DND-41 (cell line): ENCODE measurements at regions not wholly inside any gene's neighbourhood (a gene's known extent, or its start where the extent isn't known, plus 50 kb on each side); places are given as distances from the start of the nearest gene placed in this dataset.

ENCODE experiments used
- ATAC-seq: fragments of 200-7000 bp; cut with Tn5 transposase; 3 replicates; pipeline ENCODE4 v1.9.1; 2021; ENCODE audit warnings: low read depth; ENCODE audit not compliant: insufficient read depth
- DNase-seq: peaks from one replicate; pipeline ENCODE4 v3.0.0-alpha.2; 2020
- H2AFZ ChIP-seq: 2 replicates; pipeline ENCODE4 v1.6.0; 2012; ENCODE audit warnings: low read depth, low read length
- H3K27ac ChIP-seq: 2 replicates; pipeline ENCODE4 v1.5.1; 2012; ENCODE audit warnings: low read length, inconsistent platforms
- H3K27me3 ChIP-seq: fragments of 200-600 bp; sonication (generic); 2 replicates; pipeline ENCODE4 v1.6.0; 2012; ENCODE audit warnings: low read length, mild to moderate bottlenecking, inconsistent platforms; ENCODE audit not compliant: insufficient read depth, poor library complexity
- H3K36me3 ChIP-seq: 2 replicates; pipeline ENCODE4 v1.5.1; 2012; ENCODE audit warnings: low read length, inconsistent platforms; ENCODE audit not compliant: insufficient read depth
- H3K4me1 ChIP-seq: 2 replicates; pipeline ENCODE4 v1.5.1; 2012; ENCODE audit warnings: mild to moderate bottlenecking, low read length; ENCODE audit not compliant: insufficient read depth
- H3K4me2 ChIP-seq: 2 replicates; pipeline ENCODE4 v1.6.0; 2012; ENCODE audit warnings: mild to moderate bottlenecking, moderate library complexity, low read length, inconsistent platforms; ENCODE audit not compliant: insufficient read depth
- H3K4me3 ChIP-seq, 2 experiments: fragments of 200-600 bp in 1 of 2; shearing (Covaris generic) in 1 of 2; 2 replicates each; pipeline ENCODE4 v1.5.1; 2012 to 2016; ENCODE audit warnings: inconsistent platforms in 2 of 2, low read length in 2 of 2, mild to moderate bottlenecking in 2 of 2, low read depth in 1 of 2, moderate library complexity in 1 of 2
- H3K79me2 ChIP-seq: 2 replicates; pipeline ENCODE4 v1.6.0; 2012; ENCODE audit warnings: low read length, inconsistent platforms; ENCODE audit not compliant: insufficient read depth
- H3K9ac ChIP-seq: 2 replicates; pipeline ENCODE4 v1.6.0; 2012; ENCODE audit warnings: low read depth, mild to moderate bottlenecking, inconsistent platforms, low read length, moderate library complexity
- H3K9me3 ChIP-seq: 2 replicates; pipeline ENCODE4 v1.5.1; 2012; ENCODE audit warnings: low read length, moderate library complexity, mild to moderate bottlenecking, inconsistent platforms; ENCODE audit not compliant: insufficient read depth, severe bottlenecking
- H4K20me1 ChIP-seq: 2 replicates; pipeline ENCODE4 v1.6.0; 2012; ENCODE audit warnings: low read length; ENCODE audit not compliant: insufficient read depth
- EZH2 ChIP-seq: IDR thresholded peaks from 3 replicates; pipeline ENCODE4 v1.6.1; 2012; ENCODE audit warnings: borderline replicate concordance, low read depth, mild to moderate bottlenecking, moderate library complexity, low read length, inconsistent platforms; ENCODE audit not compliant: severe bottlenecking
- TF ChIP-seq, protein P1 (sequence below): IDR thresholded peaks from 2 replicates; pipeline ENCODE4 v1.5.1; 2012; ENCODE audit warnings: borderline replicate concordance, low read length, moderate library complexity, mild to moderate bottlenecking; ENCODE audit not compliant: poor library complexity, severe bottlenecking; ENCODE audit errors: extremely low read depth

DNA sequence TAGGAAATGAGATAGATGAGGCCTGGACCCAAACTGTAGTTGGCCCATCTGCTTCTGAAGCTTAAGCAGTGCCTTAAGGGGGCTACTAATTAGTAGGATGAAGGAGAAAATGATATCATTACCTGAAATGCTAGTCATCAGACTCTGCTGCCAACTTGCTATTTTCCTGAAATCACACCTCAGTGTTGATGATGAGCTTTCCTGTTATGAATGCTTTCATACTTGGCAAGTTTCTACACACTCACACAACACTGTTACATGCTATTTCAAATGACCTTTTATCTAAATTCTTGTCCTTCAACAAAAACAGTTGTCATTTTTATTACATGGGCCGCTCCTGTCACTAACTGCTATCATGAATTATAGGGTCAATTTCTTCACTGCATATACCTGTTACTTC lies 416.0 kb downstream of the PRDM5 start:
- DNase-seq, result no peak

DNA sequence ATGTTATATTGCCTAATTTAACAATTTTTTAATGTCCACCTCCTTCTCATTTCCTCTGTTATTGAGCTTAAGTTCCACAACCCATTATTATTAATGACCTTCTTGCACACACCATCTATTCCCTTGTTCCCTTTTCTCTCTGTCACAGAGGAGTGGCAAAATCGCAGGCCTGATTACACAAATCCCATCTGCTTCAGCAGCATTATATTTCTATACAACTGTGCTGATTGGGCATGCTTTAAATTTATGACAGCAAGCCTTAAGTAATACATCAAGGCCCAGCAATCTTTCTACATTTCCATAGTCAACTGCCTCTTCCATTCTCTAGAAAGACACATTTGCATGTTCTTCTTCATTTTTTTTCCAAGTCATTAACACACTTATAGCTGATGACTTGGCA lies 423.8 kb downstream of the PRDM5 start:
- H4K20me1 ChIP-seq, result no peaks in the 10 kb centered on the region
- TF ChIP-seq, protein P1, sequence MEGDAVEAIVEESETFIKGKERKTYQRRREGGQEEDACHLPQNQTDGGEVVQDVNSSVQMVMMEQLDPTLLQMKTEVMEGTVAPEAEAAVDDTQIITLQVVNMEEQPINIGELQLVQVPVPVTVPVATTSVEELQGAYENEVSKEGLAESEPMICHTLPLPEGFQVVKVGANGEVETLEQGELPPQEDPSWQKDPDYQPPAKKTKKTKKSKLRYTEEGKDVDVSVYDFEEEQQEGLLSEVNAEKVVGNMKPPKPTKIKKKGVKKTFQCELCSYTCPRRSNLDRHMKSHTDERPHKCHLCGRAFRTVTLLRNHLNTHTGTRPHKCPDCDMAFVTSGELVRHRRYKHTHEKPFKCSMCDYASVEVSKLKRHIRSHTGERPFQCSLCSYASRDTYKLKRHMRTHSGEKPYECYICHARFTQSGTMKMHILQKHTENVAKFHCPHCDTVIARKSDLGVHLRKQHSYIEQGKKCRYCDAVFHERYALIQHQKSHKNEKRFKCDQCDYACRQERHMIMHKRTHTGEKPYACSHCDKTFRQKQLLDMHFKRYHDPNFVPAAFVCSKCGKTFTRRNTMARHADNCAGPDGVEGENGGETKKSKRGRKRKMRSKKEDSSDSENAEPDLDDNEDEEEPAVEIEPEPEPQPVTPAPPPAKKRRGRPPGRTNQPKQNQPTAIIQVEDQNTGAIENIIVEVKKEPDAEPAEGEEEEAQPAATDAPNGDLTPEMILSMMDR, result no peak
- no peak for TF ChIP-seq EZH2

More for the DNA sequence above, 416.0 kb downstream of the PRDM5 start:
- no peaks in the 10 kb centered on the region for H4K20me1 ChIP-seq
- no peaks in the 10 kb centered on the region for H3K79me2 ChIP-seq
- H3K4me1 ChIP-seq, result no peaks in the 10 kb centered on the region
- H3K9me3 ChIP-seq, result no peaks in the 10 kb centered on the region
- H3K9ac ChIP-seq, result no peak overlapping the region
- no peak for TF ChIP-seq EZH2
- TF ChIP-seq, protein P1, result no peak
- H3K27ac ChIP-seq, result no peak overlapping the region
- H3K4me3 ChIP-seq, result no peak overlapping the region
- no peak for ATAC-seq
- H2AFZ ChIP-seq, result no peak overlapping the region
- no peaks in the 10 kb centered on the region for H3K36me3 ChIP-seq
- H3K27me3 ChIP-seq, result no peaks in the 10 kb centered on the region
- H3K4me2 ChIP-seq, result no peak overlapping the region

DNA sequence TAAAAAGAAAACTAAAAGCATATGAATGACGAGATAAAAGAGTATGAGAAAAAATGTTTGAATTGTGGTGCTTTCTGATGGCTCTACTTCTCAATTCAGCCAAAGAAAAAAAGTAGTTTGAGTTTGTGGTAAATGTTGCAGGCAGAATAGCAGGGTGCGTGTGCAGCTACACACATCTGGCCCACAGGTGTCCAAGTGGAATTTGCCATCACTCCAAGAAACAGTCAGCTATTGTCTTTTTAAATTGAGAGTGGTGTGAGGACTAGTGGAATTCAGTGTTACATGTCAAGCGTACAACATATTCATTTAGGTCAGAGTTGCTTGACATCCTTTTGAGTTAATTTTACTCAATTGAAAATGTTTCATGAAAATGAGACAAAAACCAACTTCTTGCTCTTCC lies 424.8 kb upstream of the MAD2L1 start:
- ATAC-seq (no peak), DNase-seq (no peak)
- H3K4me3 ChIP-seq, result no peak overlapping the region
- no peak overlapping the region for H3K4me2 ChIP-seq
- TF ChIP-seq, protein P1, result no peak
- no peak for TF ChIP-seq EZH2
- H3K27ac ChIP-seq, result no peak overlapping the region
- no peaks in the 10 kb centered on the region for H3K79me2 ChIP-seq
- H3K4me1 ChIP-seq, result no peaks in the 10 kb centered on the region
- no peaks in the 10 kb centered on the region for H3K27me3 ChIP-seq
- no peak overlapping the region for H2AFZ ChIP-seq
- H4K20me1 ChIP-seq, result no peaks in the 10 kb centered on the region
- H3K36me3 ChIP-seq, result no peaks in the 10 kb centered on the region
- no peak overlapping the region for H3K9ac ChIP-seq
- H3K9me3 ChIP-seq, result no peaks in the 10 kb centered on the region

More for the DNA sequence above, 423.8 kb downstream of the PRDM5 start:
- ATAC-seq (no peak), DNase-seq (no peak)
- Histone ChIP-seq H3K79me2 (no peaks in the 10 kb centered on the region), H3K4me3 (no peak overlapping the region), H3K36me3 (no peaks in the 10 kb centered on the region), H3K4me2 (no peak overlapping the region), H3K4me1 (no peaks in the 10 kb centered on the region), H3K27me3 (no peaks in the 10 kb centered on the region), H3K27ac (no peak overlapping the region), H2AFZ (no peak overlapping the region), H3K9me3 (no peaks in the 10 kb centered on the region), H3K9ac (no peak overlapping the region)

DNA sequence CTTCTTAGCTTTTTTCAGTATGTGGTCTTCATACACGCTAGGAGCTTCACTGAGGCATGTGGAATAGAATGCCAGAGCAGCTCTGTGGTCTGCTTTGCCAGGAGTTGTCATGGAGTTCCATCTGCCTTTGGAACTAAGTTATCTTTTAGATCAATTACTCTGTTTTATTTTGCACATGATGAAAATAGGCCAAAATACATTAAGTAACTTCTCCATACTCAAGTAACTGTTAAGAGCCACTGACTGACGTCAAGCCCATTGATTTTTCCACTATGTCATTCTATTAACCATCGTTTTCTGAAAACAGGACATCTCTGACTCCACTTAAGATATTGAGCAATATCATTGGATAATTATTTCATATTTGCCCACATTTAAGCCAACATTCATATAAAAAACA lies 415.1 kb upstream of the MAD2L1 start:
- Histone ChIP-seq H3K27me3 (no peaks in the 10 kb centered on the region), H3K9me3 (no peaks in the 10 kb centered on the region), H3K4me3 (no peak overlapping the region), H3K27ac (no peak overlapping the region), H3K36me3 (no peaks in the 10 kb centered on the region), H3K9ac (no peak overlapping the region), H2AFZ (no peak overlapping the region), H4K20me1 (no peaks in the 10 kb centered on the region), H3K4me2 (no peak overlapping the region), H3K4me1 (no peaks in the 10 kb centered on the region), H3K79me2 (no peaks in the 10 kb centered on the region)
- DNase-seq (no peak), ATAC-seq (no peak)
- TF ChIP-seq, protein P1, result no peak
- no peak for TF ChIP-seq EZH2
